NCI-H1930 (cell line): ENCODE measurements at regions not wholly inside any gene's neighbourhood (a gene's known extent, or its start where the extent isn't known, plus 50 kb on each side); places are given as distances from the start of the nearest gene placed in this dataset.

Experiments
- DNase-seq, 2 experiments: peaks; one replicate each; lab custom pipeline; 2025; lab: John Stamatoyannopoulos, UW

DNA sequence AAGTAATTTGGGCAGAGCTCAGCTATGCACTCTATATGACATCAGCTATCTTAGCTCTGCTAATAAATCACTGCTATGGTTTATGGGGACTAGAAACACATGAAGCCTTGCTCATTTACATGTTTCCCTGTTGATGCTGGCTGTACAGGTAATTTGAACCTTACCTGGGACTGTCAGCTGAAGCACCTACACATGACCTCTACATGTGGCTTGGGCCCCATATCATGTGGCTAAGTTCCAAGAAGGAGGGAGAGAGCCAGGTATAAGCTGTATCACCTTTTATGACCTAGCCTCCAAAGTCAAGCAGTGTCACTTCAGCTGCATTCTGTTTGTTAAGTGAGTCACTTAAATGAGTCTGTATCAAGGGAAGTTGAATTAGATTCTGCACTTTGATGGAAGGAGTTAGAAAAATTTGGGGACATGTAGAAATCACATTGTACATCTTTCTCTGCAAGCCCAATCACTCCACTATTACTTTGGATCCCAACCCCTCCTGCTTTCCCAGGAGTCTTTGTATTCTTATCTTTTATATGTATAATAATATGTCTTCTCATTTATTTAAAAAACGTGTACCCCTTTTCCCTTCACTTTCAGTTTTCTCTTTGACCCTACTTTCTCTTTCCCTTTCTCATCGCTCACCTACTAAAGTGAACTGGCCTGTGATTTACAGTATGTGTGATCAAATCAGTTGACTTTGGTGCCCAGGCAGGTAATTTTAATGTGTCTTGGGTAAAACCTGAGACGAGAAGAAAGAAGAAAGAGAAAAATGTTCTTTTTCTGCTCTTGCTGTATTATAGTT is 53.4 kb upstream of the PRKACB start:
- no peak for DNase-seq

DNA sequence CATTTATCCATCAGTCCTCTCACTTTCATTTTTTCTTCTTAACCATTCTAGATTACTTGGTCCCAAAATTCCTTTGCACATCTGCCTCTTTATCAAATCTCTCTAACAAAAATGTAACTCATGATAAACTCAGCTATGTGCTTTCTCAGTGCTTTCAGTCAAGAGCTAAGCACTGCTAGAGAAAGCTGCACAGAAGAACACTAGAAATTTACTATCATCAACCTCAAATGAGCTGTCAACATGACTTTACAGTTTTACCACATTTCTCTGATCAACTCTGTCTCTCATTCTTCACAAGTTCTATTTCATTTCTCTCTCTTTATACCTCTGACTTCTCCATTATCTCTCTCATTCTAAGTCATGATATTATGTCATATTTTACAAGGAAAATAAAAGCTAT is 54.2 kb upstream of the PRKACB start:
- no peak for DNase-seq

- no peak for DNase-seq
Measured at GRCh38 chr1:84089465-84089864, 54.6 kb upstream of the PRKACB start.

GRCh38 chr1:84086616-84087015 is 57.5 kb upstream of the PRKACB start:
- no peak for DNase-seq

DNA sequence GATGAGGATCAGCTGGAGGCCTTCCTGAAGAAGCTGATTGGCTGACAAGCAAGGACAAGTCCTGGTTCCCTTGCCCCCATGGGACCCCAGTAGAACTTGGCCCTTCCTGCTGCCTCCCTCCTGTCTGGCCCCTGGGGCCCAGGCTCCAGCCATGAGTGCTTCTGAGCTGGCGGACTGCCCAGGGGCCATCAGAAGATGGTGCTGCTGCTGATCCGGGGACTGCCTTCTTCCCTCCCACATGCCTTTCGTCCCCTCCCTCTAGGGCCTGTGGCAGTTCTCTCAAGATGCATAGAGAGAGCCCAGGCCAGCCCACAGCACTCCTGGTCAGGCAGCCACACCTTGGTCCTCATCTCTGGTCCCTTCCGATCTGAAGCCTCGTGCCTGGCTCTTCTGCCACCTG is 57.9 kb upstream of the PRKACB start:
- no peak for DNase-seq

GRCh38 chr1:84083307-84083706 is 60.8 kb upstream of the PRKACB start:
- no peak for DNase-seq

GRCh38 chr1:84078842-84079202 is 65.2 kb upstream of the PRKACB start:
- DNase-seq: no peak

DNA sequence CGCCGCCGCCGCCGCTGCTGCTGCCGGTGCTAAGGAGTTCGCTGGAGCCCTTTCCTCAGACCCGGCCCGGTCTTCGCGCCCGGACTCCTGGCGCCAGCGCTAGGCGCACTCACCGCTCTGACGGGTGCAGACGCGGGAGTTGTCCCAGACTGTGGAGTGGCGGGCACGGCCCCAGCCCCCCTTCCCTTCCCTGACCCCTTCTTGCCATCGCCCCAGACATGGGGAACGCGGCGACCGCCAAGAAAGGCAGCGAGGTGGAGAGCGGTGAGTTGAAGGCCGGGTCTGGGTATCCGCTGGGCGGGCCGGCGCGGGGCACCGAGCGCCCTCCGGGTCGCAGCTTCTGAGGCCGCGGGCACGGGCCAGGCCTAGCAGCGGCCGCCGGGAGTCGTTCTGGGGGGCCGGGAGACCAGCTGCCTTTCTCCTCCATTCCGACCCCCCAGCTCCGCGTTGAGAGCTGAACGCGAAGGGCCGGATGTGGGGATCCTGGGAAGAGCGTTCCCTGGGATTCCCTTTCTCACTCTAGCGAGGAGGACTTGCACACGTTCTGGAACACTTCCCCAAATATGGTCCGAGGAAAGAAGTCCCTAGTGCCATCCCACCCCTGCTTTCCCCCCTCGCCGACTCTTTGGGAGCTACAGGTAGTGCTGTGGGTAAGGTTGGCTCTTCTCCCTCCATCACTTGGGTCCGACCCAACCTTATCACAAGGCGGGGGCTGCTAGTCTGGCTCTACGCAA is 65.8 kb upstream of the PRKACB start:
- DNase-seq: no peak

DNA sequence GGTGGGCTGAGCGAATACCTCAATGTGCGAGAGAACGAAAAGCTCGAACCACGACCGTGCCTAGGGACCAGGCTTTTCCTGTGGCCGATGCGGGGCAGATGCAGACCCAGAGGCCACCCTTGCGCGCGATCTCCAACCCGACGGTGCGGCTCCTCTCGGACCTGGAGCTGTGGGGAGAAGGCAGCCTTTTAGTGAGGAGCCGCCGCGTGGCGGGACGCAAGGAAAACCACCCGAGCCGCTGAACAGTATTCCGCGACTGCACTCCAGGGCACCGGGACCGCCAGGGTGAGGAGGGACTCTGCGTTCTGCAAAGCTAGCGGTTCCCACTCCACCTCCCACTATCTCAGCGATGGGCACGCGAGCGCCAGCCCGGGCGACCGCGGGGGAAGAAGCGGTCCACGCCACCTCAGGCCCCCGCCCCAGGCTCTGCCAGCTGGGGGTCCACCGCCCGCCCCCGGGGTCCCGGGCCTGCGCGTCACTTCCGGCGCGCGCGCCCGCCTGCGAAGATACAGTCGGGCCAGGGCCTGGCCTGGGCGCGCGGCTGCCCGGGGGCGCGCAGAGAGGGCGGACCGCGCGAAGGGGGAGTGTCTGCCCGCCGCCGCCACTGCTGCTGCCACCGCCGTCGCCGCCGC is 66.5 kb upstream of the PRKACB start:
- peak; percentile 69 to 86 for DNase-seq

GRCh38 chr1:84073266-84073665 is 70.8 kb upstream of the PRKACB start:
- no peak for DNase-seq

GRCh38 chr1:84069236-84069845 is 70.4 kb upstream of the TTLL7 start:
- DNase-seq: peak in 1 of 2 experiments; percentile 4

GRCh38 chr1:84062496-84062895 is 63.6 kb upstream of the TTLL7 start:
- no peak for DNase-seq

- DNase-seq: no peak
Measured at GRCh38 chr1:84061336-84061735, 62.4 kb upstream of the TTLL7 start.

DNA sequence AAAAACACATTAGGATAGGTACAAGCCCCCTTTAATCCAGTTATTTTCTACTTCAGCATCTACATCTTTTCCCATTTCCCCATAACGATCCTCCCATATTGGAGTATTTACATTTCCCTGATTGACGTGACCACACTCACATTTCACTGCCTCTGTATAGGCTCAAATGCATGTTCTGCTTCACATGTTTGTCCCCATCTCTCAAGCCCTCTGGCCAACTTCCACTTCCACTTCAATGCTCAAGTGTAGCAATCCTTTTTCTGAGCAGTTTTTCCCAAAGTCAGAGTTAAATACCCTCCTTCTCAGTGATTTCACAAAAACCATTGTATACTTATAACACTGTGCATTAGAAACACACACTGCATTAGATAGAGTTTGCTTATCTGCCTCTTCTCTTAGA is 61.8 kb upstream of the TTLL7 start:
- DNase-seq: no peak

DNA sequence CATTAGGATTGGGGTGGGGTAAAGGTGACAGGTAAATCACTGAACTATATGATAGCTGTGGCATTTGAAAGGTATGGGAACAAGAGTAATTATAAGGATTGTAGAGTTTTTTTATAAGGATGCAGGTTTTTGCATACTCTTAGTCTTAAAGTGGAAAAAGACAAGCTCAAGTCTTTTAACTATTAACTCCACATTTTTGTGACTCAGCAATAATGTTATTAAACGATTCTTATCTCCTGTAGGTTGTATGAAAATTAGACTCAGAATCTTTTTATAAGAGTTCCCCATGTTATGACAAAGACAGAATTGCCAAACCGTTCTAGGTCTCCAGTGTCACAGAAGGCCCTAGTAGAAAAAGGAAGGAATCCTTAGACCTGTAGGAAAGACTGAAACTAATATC is 49.9 kb upstream of the TTLL7 start:
- DNase-seq: no peak
